ENCODE measurements at regions not wholly inside any gene's neighbourhood (a gene's known extent, or its start where the extent isn't known, plus 50 kb on each side); places are given as distances from the start of the nearest gene placed in this dataset.

DNA sequence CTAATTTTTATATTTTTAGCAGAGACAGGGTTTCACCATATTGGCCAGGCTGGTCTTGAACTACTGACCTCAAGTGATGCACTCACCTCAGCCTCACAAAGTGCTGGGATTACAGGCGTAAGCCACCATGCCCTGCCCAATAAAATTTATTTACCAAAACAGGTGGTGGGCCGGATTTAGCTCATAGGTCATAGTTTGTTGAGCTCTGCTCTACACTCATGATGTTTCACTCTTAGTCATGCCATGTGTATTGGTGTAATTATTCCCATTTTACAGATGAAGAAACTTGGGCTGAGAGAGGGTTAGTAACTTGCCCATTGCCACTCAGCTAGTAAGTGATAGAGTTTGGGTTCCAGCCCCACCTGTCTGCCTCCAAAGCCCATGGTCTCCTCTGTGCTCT lies 93.1 kb upstream of the WWC1 start:
- no peak overlapping the region for H3K9ac ChIP-seq (ENCODE audit: low read depth in 1 of 2, low read length in 2 of 2)
- TF ChIP-seq, protein P1, sequence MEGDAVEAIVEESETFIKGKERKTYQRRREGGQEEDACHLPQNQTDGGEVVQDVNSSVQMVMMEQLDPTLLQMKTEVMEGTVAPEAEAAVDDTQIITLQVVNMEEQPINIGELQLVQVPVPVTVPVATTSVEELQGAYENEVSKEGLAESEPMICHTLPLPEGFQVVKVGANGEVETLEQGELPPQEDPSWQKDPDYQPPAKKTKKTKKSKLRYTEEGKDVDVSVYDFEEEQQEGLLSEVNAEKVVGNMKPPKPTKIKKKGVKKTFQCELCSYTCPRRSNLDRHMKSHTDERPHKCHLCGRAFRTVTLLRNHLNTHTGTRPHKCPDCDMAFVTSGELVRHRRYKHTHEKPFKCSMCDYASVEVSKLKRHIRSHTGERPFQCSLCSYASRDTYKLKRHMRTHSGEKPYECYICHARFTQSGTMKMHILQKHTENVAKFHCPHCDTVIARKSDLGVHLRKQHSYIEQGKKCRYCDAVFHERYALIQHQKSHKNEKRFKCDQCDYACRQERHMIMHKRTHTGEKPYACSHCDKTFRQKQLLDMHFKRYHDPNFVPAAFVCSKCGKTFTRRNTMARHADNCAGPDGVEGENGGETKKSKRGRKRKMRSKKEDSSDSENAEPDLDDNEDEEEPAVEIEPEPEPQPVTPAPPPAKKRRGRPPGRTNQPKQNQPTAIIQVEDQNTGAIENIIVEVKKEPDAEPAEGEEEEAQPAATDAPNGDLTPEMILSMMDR (IDR thresholded peaks at IDR 0.05; ENCODE audit: low read depth, low read length, missing input control) = no peak
- TF ChIP-seq NR2F2 (IDR thresholded peaks at IDR 0.05) (no peak), YY1 (IDR thresholded peaks at IDR 0.05) (no peak), FOXA1 (IDR thresholded peaks at IDR 0.05) (no peak)
- TF ChIP-seq, protein P2, sequence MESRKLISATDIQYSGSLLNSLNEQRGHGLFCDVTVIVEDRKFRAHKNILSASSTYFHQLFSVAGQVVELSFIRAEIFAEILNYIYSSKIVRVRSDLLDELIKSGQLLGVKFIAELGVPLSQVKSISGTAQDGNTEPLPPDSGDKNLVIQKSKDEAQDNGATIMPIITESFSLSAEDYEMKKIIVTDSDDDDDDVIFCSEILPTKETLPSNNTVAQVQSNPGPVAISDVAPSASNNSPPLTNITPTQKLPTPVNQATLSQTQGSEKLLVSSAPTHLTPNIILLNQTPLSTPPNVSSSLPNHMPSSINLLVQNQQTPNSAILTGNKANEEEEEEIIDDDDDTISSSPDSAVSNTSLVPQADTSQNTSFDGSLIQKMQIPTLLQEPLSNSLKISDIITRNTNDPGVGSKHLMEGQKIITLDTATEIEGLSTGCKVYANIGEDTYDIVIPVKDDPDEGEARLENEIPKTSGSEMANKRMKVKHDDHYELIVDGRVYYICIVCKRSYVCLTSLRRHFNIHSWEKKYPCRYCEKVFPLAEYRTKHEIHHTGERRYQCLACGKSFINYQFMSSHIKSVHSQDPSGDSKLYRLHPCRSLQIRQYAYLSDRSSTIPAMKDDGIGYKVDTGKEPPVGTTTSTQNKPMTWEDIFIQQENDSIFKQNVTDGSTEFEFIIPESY (IDR thresholded peaks at IDR 0.05) = no peak
- TF ChIP-seq, protein P3, sequence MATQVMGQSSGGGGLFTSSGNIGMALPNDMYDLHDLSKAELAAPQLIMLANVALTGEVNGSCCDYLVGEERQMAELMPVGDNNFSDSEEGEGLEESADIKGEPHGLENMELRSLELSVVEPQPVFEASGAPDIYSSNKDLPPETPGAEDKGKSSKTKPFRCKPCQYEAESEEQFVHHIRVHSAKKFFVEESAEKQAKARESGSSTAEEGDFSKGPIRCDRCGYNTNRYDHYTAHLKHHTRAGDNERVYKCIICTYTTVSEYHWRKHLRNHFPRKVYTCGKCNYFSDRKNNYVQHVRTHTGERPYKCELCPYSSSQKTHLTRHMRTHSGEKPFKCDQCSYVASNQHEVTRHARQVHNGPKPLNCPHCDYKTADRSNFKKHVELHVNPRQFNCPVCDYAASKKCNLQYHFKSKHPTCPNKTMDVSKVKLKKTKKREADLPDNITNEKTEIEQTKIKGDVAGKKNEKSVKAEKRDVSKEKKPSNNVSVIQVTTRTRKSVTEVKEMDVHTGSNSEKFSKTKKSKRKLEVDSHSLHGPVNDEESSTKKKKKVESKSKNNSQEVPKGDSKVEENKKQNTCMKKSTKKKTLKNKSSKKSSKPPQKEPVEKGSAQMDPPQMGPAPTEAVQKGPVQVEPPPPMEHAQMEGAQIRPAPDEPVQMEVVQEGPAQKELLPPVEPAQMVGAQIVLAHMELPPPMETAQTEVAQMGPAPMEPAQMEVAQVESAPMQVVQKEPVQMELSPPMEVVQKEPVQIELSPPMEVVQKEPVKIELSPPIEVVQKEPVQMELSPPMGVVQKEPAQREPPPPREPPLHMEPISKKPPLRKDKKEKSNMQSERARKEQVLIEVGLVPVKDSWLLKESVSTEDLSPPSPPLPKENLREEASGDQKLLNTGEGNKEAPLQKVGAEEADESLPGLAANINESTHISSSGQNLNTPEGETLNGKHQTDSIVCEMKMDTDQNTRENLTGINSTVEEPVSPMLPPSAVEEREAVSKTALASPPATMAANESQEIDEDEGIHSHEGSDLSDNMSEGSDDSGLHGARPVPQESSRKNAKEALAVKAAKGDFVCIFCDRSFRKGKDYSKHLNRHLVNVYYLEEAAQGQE (IDR thresholded peaks at IDR 0.05) = no peak
- WGBS = 85% methylated on average over 2 of the region's 2 CpGs
- H3K4me1 ChIP-seq (ENCODE audit: control insufficient read depth in 4 of 4, insufficient read depth in 4 of 4, low read length in 3 of 4) = no peaks in the 10 kb centered on the region
- no peaks in the 10 kb centered on the region for H3K36me3 ChIP-seq (ENCODE audit: control insufficient read depth in 4 of 4, insufficient read depth in 3 of 4, low read depth in 1 of 4, low read length in 3 of 4)
- no peak overlapping the region for H3K27ac ChIP-seq (ENCODE audit: low read depth in 1 of 2, low read length in 2 of 2)
- no peaks in the 10 kb centered on the region for H3K9me3 ChIP-seq (ENCODE audit: control insufficient read depth in 4 of 4, low read length in 3 of 4)
- H3K4me3 ChIP-seq (ENCODE audit: low read depth in 1 of 3, low read length in 3 of 3) = no peak overlapping the region
- peaks cover 0 to under 1% (median 0%) of the 10 kb centered on the region in 4 donors for H3K27me3 ChIP-seq (ENCODE audit: control insufficient read depth in 4 of 4, insufficient read depth in 4 of 4, low read length in 3 of 4)
- no peak for DNase-seq (ENCODE audit: low spot score)

DNA sequence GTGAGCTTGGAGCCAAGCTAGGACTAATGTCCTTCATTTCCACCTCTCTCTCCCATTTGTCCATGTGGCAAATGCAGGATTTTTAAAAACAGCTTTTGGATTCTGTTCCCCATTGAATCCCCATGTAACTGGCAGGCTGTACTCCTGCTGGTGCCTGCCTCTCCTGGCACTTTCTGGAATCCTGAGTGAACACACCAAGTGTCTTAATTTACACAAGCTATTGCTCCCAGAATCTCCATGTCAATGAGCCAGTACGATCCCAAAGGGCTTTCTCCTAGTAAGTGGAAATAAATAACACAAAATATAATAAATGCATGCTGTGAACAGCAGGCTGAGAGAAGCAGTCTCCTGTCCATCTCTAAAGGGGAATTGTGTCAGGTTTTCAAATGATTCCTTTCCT lies 88.4 kb upstream of the WWC1 start:
- no peaks in the 10 kb centered on the region for H3K9me3 ChIP-seq (ENCODE audit: control insufficient read depth in 4 of 4, low read length in 3 of 4)
- H3K27ac ChIP-seq (ENCODE audit: low read depth in 1 of 2, low read length in 2 of 2) = no peak overlapping the region
- H3K27me3 ChIP-seq (ENCODE audit: control insufficient read depth in 4 of 4, insufficient read depth in 4 of 4, low read length in 3 of 4) = no peaks in the 10 kb centered on the region
- no peak overlapping the region for H3K9ac ChIP-seq (ENCODE audit: low read depth in 1 of 2, low read length in 2 of 2)
- TF ChIP-seq SP1 (IDR thresholded peaks at IDR 0.05) (no peak), TAF1 (conservative IDR thresholded peaks at IDR 0.05) (no peak), HNF4A (conservative IDR thresholded peaks at IDR 0.05) (no peak), EGR1 (IDR thresholded peaks at IDR 0.05; ENCODE audit: low read depth in 2 of 2) (no peak), RXRA (IDR thresholded peaks at IDR 0.05) (no peak), RAD21 (IDR thresholded peaks at IDR 0.05) (no peak), JUND (IDR thresholded peaks at IDR 0.05) (no peak), FOXA2 (IDR thresholded peaks at IDR 0.05) (no peak), HNF4G (IDR thresholded peaks at IDR 0.05) (no peak), NR2F2 (IDR thresholded peaks at IDR 0.05) (no peak), FOXA1 (IDR thresholded peaks at IDR 0.05) (no peak)
- TF ChIP-seq, protein P1 (IDR thresholded peaks at IDR 0.05; ENCODE audit: low read depth, low read length, missing input control) = no peak
- H3K4me3 ChIP-seq (ENCODE audit: low read depth in 1 of 3, low read length in 3 of 3) = no peak overlapping the region
- DNase-seq (ENCODE audit: low spot score) = no peak
- no peaks in the 10 kb centered on the region for H3K4me1 ChIP-seq (ENCODE audit: control insufficient read depth in 4 of 4, insufficient read depth in 4 of 4, low read length in 3 of 4)
- no peaks in the 10 kb centered on the region for H3K36me3 ChIP-seq (ENCODE audit: control insufficient read depth in 4 of 4, insufficient read depth in 3 of 4, low read depth in 1 of 4, low read length in 3 of 4)
- WGBS = 82% methylated on average over 1 of the region's 1 CpG

Measured in liver (tissue), 8 donors.